Iris pigment epithelial cell (primary cell): ENCODE measurements at regions not wholly inside any gene's neighbourhood (a gene's known extent, or its start where the extent isn't known, plus 50 kb on each side); places are given as distances from the start of the nearest gene placed in this dataset.
"Not testable (repeated sequence)": the region's sequence is repeated elsewhere in the genome, so short reads cannot be mapped to it uniquely, and the experiment has no call there.

Experiments
- DNase-seq: peaks from one replicate; pipeline ENCODE4 v3.0.0-alpha.2; 2011; ENCODE audit warnings: low read depth

DNA sequence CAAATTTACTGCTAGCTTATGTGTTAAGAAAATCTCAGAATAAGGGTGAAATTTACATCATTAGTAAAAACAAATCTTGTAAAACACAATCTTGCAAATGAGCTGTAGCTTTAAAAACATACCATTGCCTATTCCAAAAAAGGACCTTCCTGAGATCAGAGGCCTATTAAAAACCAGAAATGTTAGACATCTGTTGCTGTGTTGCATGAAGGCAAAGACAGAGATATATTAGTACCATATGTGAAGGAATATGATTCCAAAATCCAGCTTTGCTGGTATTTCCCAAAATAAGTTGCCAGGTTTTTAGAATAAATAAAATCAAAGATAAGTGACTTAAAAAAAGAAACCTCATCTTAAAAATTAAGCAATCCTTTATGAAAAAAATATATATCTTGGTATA, 504.1 kb upstream of the CDIN1 start:
- DNase-seq, result no peak

DNA sequence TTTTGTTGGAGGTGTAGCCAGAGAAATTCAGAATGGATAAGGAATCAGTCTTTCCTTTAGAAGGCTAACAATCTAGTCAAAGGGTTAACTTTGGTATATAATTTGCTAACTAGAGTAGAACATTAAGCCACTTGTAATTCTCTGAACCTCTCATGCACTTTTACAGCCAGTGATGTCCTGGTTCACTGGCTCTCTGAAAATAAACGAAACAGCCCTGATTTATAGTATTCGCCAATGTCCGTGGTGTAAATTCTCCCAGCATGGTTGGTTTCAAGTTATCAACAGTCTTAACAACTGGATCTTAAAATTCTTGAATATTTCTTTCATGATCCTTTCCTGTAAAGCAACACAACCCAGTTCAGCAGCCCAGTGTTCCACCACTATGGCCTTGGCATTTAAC, 500.4 kb upstream of the CDIN1 start:
- DNase-seq, result no peak

DNA sequence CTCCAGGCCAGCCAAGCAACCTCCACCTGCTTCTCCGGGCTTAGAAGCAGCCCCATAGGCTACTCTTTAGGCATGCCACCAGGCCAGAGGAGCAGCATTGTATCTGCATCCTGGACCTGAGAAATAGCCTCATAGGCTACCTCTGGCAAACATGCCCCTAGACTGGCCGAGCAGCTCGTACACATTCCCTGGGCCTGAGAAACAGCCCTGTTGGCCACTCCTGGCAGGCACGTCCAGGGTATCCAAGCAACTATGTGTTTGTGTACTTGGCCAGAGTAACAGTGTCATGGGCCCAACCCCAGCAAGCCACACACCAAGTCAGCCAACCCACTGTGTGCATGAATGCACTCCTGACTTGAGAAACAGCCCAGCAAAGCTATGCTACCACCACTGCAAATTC, 498.7 kb upstream of the CDIN1 start:
- no peak for DNase-seq

DNA sequence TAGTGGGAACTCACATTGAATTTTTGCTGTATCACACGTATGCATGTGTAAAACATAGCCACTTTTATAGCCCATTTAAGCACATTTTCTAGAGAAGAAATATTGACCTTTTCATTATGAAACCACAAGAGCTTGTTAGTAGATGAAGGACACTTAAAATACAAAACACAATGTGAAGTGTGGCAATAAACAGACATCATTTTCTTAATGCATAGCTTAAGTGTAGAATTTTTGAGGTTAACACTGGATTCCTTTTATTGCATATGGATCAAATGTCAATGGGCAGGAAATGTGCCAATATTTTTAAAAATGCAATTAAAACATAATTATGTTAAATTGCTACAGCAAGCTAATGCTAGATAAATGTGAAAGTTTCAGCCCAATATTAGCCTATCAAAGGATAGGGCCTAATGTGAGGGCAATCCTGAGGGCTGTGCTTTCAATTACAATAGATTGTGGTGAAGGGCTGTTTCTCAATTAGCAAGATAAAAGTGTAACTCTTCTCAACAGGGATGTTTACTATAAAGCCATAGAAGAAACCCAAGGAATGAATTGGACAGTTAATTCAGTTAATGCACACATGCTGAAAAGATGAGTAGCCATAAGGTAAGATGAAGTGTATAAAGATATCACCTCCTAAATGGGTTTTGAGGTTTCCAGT, 489.0 kb upstream of the CDIN1 start:
- no peak for DNase-seq

DNA sequence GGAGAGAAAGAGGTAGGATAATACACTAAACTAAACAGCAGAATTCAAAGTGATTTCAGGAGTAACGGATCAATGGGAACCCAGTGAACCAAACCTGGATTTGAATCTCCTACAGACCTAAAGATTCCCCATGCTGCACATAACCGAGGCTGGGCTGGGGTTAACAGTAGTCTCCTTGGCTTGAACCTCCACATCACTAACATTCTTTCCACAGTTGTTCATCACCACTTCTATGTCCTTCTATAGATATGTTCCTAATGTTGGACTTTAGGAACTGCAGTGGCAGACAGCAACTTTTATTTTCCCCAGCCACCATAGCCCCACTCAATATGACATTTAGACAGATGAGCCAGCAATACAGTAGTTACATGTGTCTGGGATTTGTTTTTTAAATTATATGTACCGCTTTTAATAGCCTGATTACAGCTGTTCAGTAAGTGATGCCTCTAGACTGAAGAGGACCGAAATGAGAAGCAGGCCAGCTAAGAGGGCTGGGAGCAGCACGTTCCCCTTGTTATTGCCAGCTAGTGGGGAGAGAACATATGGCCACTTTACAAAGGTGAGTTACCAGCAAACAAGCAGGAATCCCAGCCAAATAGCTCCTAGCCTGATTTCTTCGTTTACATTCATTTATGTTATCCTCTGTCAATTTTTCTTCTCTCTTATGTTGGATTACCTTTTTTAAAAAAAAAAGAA, 472.6 kb upstream of the CDIN1 start:
- peak; percentile 44 for DNase-seq

DNA sequence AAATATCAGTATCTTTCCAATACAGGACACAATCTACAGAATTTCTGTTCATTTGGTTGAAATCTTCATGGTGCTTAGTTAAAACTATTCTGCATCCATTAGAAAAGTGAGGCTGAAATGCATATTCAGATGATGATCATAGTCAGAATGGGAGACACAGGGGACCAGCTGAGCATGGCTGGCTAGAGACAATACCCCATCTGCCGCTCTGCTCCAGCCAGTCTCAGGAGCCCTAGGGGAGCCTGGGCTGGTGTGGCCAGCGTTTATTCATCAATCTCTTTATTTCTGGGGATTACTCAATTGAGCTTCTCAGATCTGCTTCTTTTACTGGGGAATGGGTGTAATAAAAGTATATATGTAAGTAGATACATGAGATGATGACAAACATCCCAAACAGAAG, 470.9 kb upstream of the CDIN1 start:
- no peak for DNase-seq

DNA sequence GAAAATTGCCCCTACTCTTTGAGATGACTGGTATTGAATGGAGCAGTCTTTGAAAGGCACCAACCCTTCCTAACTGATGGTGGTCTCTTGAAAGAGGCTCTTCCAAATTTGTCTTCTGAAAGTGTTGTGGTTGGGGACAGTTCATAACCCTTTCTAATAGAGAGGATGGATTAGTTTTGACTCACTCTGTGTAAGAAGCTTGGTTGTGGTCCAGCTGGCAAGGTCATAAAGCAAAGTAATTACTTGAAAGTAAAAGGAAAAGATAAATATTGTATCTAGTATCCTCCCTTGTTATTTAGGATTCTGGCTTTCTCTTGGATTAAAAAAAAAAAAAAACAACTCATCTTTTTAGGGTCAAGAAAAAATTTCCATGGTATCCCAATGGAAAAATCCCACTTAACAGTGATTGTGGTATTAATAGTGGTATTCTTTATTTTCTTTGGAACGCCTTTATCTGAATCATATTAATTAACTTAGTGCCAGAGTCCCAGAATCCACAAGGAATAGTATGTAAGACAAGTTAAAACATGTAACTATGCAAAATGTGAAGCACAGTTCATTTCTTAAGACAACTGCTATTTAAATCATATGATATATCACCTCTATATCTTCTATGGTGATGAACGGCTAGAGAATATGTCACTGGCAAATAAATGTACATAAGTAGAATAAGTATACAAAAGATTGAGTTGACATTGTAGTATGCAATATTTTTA, 469.3 kb upstream of the CDIN1 start:
- peak; percentile 77 for DNase-seq

DNA sequence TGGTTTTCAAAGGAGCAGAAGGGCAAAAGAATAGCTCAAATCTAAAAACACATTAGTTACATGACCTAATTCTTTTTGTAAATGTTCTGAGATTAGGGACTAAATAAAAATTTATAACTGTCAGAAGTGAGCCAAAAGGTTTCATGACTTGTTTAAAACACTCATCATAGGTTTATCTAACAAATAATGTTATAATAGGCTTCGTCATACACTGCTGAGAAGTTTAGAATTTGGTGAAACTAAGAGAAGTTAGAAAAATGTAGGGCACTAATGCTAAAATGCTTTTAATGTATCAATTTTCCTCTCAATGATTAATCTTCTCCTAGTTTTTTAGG, 468.8 kb upstream of the CDIN1 start:
- DNase-seq, result no peak

DNA sequence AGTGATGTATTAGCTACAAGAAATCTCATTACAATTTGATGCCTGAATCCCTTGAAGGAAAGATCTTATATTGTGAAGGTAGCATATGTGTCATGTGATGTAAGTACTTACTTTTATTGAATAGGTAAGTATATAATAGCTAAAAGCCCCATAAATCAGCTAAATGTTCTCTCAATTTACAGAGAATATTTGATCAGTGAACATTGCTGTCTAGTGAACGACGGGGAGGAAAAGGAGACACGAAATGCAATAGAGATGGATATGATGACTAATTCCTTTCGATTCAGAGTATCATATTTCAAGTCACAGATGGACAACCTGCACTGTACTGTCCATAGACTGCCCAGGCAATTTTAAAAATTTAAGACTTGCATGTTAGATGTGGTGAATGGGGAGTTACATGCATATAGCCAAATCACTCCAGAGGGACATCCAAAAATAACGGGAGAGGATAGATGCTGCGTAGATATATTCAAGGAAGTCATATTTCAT, 462.1 kb upstream of the CDIN1 start:
- DNase-seq, result peak; percentile 17

DNA sequence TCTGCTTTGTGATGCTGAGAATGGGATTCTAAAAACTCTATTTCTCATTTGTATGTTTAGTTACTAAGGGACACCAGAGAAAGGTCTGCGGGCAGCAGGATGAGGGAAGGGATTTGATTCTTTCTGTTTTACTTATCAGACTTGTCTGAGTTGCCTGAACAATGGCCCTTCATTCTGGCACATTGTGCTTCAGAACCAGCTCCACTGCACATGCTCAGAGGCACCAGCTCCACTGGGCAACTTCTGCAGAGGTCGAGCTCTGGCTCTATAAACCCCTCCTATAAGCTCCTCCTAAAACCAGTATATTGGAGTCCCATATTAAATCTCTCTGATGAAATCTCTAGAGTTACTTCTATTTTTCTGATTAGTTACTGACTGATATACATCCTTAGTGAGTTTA, 453.2 kb upstream of the CDIN1 start:
- no peak for DNase-seq

DNA sequence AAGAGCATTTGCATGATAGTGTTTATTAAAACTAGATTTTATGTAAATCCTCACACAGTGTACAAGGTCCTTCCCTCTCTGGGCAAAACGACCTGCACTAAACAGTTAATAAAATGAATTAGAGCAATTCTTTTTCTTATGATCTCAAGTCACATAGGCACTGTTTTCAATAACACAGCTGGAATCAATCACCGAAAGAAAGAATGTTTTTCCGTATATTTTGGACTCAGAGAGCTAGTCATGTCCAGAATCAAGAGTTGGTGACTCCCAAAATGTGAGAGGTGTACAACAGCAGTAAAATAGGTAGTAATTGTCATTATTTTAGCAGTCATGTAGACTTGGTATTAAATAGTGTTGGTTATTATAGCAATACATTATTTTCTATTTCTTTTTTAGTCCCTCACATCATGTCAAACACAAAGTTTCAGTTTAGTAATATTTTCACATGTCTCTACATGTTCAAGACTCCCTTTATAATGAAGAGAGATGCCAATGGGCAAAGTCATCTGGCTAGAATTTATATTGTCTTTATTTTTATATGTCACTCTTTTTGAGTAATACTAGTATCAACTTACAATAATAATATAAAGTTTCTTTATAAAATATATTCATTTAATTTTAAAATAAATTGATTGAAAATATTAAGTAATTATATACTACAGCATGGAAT, 448.6 kb upstream of the CDIN1 start:
- no peak for DNase-seq

DNA sequence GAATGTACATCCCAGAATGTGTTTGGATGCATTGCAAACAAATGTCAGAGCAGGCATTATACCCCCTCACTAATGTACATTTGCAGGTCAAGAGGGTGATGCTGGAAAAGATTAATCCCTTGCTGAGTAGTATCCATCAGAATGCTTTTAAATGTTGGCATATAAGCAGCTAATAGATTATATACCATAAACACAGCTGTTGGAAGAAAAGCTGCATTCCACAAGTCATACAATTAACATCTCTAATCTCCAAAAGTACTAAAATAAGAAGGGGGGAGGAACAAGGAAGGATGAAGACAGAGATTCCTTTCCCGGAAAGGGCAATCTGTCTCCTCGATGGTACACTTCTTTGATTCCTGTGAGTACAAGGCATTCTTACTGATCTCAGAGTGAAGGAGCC, 445.7 kb upstream of the CDIN1 start:
- no peak for DNase-seq

DNA sequence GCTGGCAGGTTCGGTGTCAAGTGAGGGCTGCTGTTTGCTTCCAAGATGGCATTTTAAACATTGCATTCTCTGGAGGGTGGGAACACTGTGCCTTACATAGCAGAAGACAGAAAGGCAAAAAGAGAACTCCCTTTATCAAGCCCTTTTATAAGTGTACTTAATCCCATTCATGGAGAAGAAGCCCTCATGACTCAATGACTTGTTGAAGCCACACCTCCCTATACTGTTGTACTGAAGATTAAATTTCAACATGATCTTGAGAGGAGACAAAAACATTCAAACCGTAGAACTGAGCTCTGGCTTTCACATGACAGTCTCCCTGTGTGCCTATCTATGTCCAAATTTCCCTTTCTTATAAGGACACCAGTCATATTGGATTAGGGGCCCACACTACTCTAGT, 443.4 kb upstream of the CDIN1 start:
- peak; percentile 59 for DNase-seq

DNA sequence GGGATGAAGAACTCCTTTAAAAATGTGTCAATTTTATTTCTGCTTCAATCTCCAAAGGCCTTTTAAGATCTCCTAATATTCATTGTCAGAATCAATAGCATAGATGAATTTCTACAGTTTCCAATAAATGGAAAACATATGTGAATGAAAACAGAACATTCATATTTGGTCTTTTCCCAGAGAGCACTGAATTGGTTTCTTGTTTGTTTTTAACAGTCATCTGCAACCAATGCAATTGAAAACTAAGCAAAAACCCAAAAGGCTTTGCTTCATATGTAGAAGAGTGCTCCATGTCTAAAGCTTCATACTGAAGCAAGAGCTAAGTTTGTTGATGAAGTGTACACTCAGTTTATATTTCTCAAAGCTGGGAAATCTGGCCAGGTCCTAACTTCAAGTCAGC, 426.5 kb upstream of the CDIN1 start:
- DNase-seq, result no peak

DNA sequence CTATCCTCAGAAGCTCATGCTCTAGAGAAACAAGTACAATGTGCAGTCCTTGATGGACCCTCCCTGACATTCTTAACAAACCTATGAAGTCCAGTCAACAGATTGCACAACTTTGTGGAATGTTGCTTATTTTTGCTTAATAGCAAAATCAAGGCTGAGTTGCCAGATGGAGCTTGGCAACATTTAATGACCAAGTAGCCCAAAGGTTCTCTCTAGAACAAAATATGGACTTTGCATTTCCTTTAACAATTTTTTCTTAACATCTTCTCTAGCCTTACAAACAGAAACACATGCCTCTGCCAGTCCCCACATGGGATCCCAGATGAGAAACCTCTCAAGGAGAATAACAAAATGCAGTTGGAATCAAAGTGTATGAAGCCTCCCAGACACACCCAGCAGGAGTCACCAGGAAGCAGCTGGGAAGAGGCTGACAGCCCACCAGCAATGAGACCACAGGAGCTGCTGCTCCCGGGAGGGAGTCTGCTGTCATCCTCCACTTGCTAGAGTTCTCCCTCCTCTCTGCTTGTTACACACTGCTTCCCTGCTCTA, 422.5 kb upstream of the CDIN1 start:
- DNase-seq, result peak; percentile 87

DNA sequence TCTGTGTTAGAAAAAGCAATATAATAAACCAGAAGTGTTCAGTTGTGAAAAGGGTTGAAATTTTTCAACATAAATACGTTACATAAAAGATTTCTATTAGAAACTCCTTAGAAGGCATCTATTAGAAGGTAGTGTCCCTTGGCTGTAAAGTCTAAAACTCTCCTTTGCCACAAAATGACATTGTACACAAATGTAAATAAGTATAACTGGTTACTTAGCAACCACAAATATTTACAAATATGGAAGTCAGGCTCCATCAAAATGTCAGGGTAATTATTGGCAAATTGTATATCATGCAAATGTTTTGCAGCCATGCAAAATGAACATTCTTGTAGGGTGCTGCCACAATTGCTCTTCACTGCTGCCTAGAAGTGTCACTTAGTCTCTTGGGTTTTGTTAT, 419.1 kb upstream of the CDIN1 start:
- DNase-seq, result no peak

DNA sequence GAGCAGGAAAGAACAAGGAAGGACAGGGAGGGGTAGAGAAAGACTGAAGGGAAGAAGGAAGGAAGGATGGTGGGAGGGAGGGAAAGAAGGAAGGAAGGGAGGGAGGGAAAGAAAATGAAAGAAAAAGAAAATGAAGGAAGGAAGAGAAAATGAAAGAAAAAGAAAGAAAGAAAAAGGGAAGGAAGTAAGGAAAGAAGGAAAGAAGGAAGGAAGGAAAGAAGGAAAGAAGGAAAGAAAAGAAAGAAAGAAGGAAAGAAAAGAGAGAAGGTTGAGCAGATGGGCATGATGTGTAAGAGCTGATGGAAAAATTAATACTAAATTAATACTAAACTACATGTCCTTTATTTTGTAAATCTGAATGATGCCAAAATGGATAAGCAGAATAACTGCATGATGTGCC, 418.3 kb upstream of the CDIN1 start:
- DNase-seq, result no peak

DNA sequence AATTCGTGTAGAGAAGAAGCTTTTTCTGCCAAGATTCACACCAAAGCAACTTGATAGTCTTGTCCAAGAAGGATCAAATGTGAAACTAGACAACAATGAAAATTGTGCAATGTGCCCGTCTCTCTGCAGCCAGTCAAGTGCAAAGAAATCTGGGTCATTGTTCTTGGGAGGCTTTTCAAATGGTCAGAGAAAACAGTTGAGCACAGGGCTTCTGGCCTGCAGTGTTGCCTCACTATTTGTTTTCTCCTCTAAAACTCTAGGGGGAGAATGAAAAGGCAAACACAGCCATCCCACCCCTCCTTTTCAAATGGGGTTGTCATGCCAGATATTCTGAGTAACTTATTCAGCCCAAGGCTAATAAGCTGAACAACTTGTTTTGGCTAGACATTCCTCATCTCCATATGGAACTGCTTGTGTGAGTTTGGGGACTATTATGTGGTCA, 417.6 kb upstream of the CDIN1 start:
- DNase-seq, result peak; percentile 89

DNA sequence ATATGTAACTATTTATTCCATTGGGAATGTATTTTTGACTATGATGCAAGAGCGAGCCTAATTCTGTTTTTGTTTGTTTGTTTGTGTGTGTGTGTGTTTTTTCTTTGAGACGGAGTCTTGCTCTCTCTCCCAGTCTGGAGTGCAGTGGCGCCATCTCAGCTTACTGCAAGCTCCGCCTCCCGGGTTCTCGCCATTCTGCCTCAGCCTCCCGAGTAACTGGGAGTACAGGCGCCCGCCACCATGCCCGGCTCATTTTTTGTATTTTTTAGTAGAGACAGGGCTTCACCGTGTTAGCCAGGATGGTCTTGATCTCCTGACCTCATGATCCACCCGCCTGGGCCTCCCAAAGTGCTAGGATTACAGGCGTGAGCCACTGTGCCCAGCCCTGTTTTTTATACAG, 415.4 kb upstream of the CDIN1 start:
- DNase-seq, result not testable (repeated sequence)

DNA sequence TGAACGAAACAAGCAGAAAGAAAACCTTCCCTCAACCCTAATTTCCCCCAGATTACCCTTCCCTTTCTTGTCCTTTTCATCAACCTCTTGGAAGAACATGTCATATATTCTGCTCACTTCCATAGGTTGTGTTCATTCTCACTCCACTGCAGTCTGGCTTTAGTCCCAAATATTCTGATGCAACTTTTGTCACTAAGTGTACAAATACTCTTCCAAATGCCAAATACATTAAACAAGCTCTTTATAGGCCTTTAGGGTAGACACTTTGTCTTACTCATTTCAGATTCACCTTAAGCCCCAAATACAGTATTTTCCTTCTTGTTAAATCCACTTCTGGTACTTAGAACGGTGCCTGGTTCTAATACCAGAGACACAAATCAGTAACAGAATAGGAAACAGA, 406.5 kb upstream of the CDIN1 start:
- no peak for DNase-seq

DNA sequence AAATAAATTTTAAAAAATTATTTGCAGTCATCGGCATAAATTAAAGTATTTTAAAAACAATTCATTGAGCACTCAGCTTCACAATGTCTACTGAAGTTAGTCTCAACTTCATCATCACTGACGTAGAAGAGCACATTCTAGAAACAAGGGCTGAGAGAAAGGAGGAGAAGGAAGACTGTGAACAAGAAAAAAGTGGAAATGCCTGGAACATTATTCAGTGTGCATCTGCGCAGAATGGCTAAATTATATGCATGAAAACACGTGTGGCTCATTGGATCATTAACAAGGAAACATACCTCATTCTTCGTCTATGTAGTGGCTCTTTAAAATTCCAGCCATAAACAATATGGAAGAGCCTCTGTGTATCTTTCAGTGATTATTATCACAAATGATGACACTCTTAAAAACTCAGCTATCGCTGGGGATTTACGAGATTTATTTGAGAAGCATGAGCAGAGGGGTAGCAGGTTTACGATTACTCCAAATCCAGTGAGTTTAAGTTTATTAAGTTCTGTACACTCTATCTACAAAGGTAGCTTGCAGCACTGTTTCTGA, 404.2 kb upstream of the CDIN1 start:
- DNase-seq, result no peak

DNA sequence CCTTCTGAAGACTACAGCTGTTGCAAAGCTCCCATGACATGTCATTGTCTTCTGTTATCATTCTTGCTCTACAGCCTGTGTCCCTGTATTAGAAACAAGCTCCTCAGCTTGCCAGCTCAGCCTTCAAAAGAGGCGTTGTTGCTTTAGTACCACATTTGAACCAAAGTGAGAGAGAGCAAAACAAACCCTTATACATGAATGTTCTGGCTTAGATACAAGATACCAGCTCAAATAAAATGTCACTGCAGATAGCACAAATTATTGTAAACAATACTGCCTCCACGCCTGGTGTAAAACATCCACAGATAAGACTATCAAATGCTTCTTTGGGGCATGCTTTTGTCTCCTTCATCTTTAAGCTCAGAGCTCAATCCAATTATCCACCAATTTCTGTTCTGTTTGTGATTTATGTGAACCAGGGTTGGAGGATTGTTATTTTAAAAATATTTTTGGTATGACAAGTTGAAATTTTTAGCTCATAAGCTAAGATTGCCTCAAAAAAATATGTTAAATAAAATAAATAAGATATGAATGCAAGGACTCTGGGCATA, 403.6 kb upstream of the CDIN1 start:
- no peak for DNase-seq
